Panc1 (cell line): ENCODE measurements at regions not wholly inside any gene's neighbourhood (a gene's known extent, or its start where the extent isn't known, plus 50 kb on each side); places are given as distances from the start of the nearest gene placed in this dataset.
"Not testable (repeated sequence)": the region's sequence is repeated elsewhere in the genome, so short reads cannot be mapped to it uniquely, and the experiment has no call there.

ENCODE experiments used
- ATAC-seq: fragments of 200-7000 bp; cut with Tn5 transposase; 2 replicates; pipeline ENCODE4 v1.9.1; 2020; ENCODE audit warnings: mild to moderate bottlenecking, moderate library complexity
- BruUV-seq: library from RNA; stranded (reverse); fragments of 400-500 nt; replicated peaks from 2 replicates; lab custom pipeline; 2021; lab: Mats Ljungman, UMichigan
- CTCF ChIA-PET: fragments of 300-600 bp; sonication (Branson Sonifier 250); formaldehyde crosslinking; loops from one replicate; lab custom pipeline; 2022; ENCODE audit warnings: antibody characterized with exemption; lab: Charles Lee
- POLR2A ChIA-PET: fragments of 300-600 bp; sonication (Branson Sonifier 250); formaldehyde crosslinking; loops from one replicate; lab custom pipeline; 2022; ENCODE audit warnings: antibody characterized with exemption; lab: Charles Lee
- DNase-seq: peaks from one replicate; pipeline ENCODE4 v3.0.0-alpha.2; 2010; ENCODE audit warnings: low read depth, low spot score
- H3K27ac ChIP-seq: 2 replicates; pipeline ENCODE4 v1.5.1; 2011; ENCODE audit warnings: mild to moderate bottlenecking, low read length, inconsistent platforms
- H3K27me3 ChIP-seq: fragments of 200-500 bp; sonication (Bioruptor generic); 2 replicates; pipeline ENCODE4 v1.6.0; 2014; ENCODE audit warnings: low read length, inconsistent platforms; ENCODE audit not compliant: control insufficient read depth, insufficient read depth
- H3K36me3 ChIP-seq: fragments of 200-500 bp; sonication (Bioruptor generic); 2 replicates; pipeline ENCODE4 v1.5.1; 2014; ENCODE audit warnings: inconsistent platforms, mild to moderate bottlenecking, low read length, moderate library complexity; ENCODE audit not compliant: control insufficient read depth, insufficient read depth
- H3K4me1 ChIP-seq: 2 replicates; pipeline ENCODE4 v1.5.1; 2011; ENCODE audit warnings: inconsistent platforms, mild to moderate bottlenecking, low read length, moderate library complexity; ENCODE audit not compliant: control insufficient read depth, insufficient read depth
- H3K4me3 ChIP-seq, 2 experiments: 2 replicates each; pipeline ENCODE4 v1.5.1; 2011 to 2012; ENCODE audit warnings: low read depth in 2 of 2, low read length in 2 of 2, mild to moderate bottlenecking in 2 of 2, inconsistent platforms in 1 of 2, moderate library complexity in 1 of 2
- H3K9me3 ChIP-seq: fragments of 200-500 bp; sonication (Bioruptor generic); 2 replicates; pipeline ENCODE4 v1.5.1; 2014; ENCODE audit warnings: low read depth, mild to moderate bottlenecking, inconsistent platforms, low read length, moderate library complexity; ENCODE audit not compliant: control insufficient read depth, insufficient read depth
- CTCF ChIP-seq: fragments of 450-650 bp; IDR thresholded peaks from 2 replicates; pipeline ENCODE4 v1.5.1; 2017; ENCODE audit warnings: mild to moderate bottlenecking
- POLR2AphosphoS5 ChIP-seq: IDR thresholded peaks from 2 replicates; pipeline ENCODE4 v1.6.1; 2012; ENCODE audit warnings: mild to moderate bottlenecking, low read depth, low read length, moderate library complexity
- REST ChIP-seq, 2 experiments: IDR thresholded peaks; 2 replicates each; pipeline ENCODE4 v1.6.1; 2011 to 2012; ENCODE audit warnings: low read depth in 2 of 2, control low read depth in 1 of 2, low read length in 1 of 2, mild to moderate bottlenecking in 1 of 2, moderate library complexity in 1 of 2; ENCODE audit not compliant: insufficient read depth in 1 of 2
- SIN3A ChIP-seq: IDR thresholded peaks from 2 replicates; pipeline ENCODE4 v1.6.1; 2012; ENCODE audit warnings: low read depth, mild to moderate bottlenecking, low read length, moderate library complexity, borderline replicate concordance; ENCODE audit not compliant: insufficient read depth
- TCF7L2 ChIP-seq: IDR thresholded peaks from 2 replicates; pipeline ENCODE4 v1.6.1; 2011; ENCODE audit warnings: mild to moderate bottlenecking, low read depth, low read length, inconsistent platforms
- in situ Hi-C: cut with HindIII; loops from 2 replicates; pipeline ENCODE4 v1.10.0; 2016; ENCODE audit warnings: low sequenced_read_pairs, low pct_unique_long_range_greater_than_20kb
- intact Hi-C: fragments of 100-400 bp; cut with micrococcal nuclease; formaldehyde crosslinking; loops from one replicate; pipeline ENCODE4 v1.10.0; 2022; ENCODE audit not compliant: unreplicated experiment

DNA sequence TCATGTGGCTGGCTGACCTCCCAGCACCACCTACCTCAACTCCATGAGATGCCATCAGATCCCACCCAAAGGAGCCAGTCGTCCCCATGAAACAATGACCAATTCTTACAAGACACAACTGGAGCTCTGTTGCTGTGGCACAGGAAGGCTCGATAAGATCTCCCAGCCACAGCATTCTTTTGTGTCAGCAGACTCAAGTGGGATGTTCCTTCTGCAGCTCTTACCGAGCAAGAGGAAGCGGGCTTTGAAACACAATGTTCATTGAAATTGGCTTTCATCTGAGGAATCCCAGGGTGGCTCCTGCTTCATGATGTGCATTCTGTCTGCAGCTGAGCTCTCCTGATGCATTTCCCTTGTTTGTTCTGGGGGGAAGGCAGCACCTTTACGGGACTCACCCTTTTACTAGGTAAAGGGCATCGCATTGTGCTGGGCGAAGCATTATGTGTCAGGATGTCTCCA, 222.0 kb upstream of the SGK1 start:
- DNase-seq: no peak
- no peak for ATAC-seq
- TF ChIP-seq POLR2AphosphoS5 (no peak), SIN3A (no peak), TCF7L2 (no peak)
- ChIA-PET POLR2A (no interaction called here), CTCF (no interaction called here)
- intact Hi-C loops (no loop called here), in situ Hi-C loops (no loop called here)
- BruUV-seq: no TSS peak
- Histone ChIP-seq H3K27ac (no peak overlapping the region), H3K36me3 (no peaks in the 10 kb centered on the region), H3K4me1 (no peaks in the 10 kb centered on the region), H3K27me3 (no peaks in the 10 kb centered on the region), H3K9me3 (no peaks in the 10 kb centered on the region), H3K4me3 (no peak overlapping the region)

GRCh38 chr6:134537765-134538164, 219.9 kb upstream of the SGK1 start:
- H3K4me1 ChIP-seq, in situ Hi-C loops, DNase-seq, BruUV-seq, H3K9me3 ChIP-seq, POLR2A ChIA-PET, H3K27me3 ChIP-seq, ATAC-seq, H3K4me3 ChIP-seq, H3K27ac ChIP-seq, H3K36me3 ChIP-seq, CTCF ChIA-PET, intact Hi-C loops: not testable (repeated sequence)

DNA sequence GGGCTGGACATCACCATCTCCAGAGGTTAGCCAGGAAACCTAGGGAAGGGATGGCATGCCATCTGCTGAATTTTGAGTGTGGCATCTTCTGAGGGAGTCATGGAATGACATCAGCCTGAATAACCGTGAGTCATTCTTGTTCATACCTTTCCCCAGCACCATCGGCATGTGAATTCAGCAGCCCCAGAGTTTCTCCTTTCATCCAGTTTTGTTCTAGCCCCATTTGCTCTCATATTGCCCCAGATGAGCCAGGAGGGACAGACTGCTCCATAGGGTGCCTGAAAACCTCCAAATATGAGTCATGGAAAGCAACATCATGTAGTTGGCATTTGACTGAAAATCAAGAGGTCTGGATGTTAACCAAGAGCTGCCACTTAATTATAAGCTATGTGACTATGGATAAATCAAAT, 219.2 kb upstream of the SGK1 start:
- Histone ChIP-seq H3K27ac (no peak overlapping the region), H3K4me1 (no peaks in the 10 kb centered on the region), H3K27me3 (no peaks in the 10 kb centered on the region), H3K4me3 (no peak overlapping the region), H3K9me3 (no peaks in the 10 kb centered on the region), H3K36me3 (no peaks in the 10 kb centered on the region)
- BruUV-seq: no TSS peak
- DNase-seq (peak; percentile 93), ATAC-seq (peak; percentile 82)
- CTCF ChIA-PET: no interaction called here
- TF ChIP-seq CTCF (no peak), TCF7L2 (no peak), REST (IDR thresholded peaks at IDR 0.05; ENCODE audit: insufficient read depth in 1 of 2, low read depth in 2 of 2, low read length in 1 of 2) (no peak), SIN3A (no peak), POLR2AphosphoS5 (no peak)
- in situ Hi-C loops: no loop called here
- intact Hi-C loops: no loop called here
- POLR2A ChIA-PET: no interaction called here
